GM21528 (cell line): ENCODE measurements at regions not wholly inside any gene's neighbourhood (a gene's known extent, or its start where the extent isn't known, plus 50 kb on each side); places are given as distances from the start of the nearest gene placed in this dataset.
"Not testable (repeated sequence)": the region's sequence is repeated elsewhere in the genome, so short reads cannot be mapped to it uniquely, and the experiment has no call there.

ENCODE experiments used
- ATAC-seq: cut with Tn5 transposase; IDR thresholded peaks from one replicate; pipeline ENCODE4 v1.9.1; 2021; ENCODE audit warnings: mild to moderate bottlenecking, moderate library complexity; ENCODE audit not compliant: unreplicated experiment, low FRiP score

DNA sequence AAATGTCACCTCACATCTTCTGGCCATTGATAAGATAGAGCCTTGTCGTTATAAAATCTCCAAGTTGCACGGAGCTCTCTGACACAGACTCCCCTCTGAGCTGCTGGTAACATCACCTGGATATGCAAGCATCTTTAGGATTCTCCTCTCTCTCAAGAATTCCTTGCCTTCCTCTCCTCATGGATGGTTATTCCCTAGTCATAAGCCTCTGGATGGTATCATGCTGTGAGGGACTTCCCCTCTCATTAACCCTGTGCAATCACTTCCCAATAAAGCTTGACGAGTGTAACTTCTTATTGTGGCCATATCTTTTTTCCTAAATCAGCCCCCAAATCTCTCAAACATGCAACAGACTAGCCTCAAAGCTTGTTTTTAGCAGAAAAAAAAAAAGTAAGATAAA, 1057.0 kb upstream of the SLIT2 start:
- no peak for ATAC-seq

DNA sequence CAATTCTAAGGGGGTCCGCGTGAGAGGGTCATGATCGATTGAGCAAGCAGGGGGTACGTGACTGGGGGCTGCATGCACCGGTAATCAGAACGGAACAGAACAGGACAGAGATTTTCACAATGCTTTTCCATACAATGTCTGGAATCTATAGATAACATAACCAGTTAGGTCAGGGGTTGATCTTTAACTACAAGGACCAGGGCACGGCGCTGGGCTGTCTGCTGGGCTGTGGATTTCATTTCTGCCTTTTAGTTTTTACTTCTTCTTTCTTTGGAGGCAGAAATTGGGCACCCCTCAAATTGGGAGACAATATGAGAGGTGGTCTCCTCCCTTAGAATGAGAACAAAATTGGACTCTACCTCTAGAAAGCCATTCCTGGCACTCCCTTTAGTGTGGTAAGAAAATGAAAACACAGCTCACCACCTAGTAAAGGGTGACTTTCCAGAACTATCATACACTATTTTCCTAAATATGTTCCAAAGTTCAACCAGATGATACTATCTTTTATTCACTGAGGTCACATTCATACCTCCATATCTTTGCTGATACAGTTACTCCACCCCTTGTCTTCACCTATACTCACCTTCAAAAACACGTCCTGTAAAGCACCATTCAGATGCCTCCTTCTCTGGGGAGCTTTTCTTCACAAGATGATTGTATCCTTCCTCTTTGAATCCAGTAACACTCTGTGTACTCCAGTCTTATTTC, 1058.3 kb upstream of the SLIT2 start:
- ATAC-seq, result no peak

DNA sequence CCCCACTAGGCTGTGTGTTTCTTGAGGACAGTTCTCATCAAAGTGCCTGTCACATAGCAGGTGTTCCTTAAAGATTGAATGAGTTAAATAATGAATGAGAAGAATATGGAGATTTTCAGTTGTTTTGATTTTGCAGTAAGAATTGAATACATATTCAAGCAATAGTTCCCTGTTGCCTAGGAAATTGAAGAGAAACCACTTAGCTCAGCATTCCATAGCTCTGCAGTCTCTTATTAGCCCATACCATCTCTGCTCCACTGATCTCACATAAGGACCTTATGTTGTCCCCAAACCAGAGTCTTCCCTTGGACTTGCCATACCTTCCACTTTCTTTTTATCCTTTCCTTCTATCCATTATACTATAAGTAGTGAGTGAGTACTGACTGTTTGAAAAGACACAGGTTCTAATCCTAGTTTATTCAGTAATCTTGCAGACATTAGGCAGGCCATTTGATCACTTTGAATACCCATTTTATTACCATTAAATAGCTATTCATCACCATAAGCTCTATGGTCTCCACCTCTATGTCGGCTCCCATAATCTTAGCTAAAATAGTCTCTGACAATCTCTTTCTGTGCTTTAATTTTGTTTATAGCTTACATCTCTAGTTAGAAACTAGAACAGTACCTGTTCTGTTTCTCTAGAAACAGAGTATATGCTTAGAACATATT, 1059.6 kb upstream of the SLIT2 start:
- ATAC-seq, result no peak

GRCh38 chr4:19187691-19188090, 1064.0 kb upstream of the SLIT2 start:
- no peak for ATAC-seq

- ATAC-seq, result no peak
These were observed 1064.6 kb upstream of the SLIT2 start for GRCh38 chr4:19187096-19187495.

DNA sequence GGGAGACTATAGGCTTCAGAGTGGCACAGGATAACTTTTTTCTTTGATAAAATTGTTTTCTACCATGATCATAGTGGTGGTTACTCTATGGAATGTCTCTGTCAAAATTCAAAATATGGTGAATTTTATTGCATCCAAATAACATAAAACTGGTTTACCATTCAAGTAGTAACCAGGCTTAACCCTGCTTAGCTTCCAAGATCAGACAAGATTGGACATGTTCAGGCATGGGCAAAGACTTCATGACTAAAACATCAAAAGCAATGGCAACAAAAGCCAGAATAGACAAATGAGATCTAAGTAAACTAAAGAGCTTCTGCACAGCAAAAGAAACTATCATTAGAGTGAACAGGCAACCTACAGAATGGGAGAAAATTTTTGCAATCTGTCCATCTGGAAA, 1070.1 kb upstream of the SLIT2 start:
- ATAC-seq, result not testable (repeated sequence)

DNA sequence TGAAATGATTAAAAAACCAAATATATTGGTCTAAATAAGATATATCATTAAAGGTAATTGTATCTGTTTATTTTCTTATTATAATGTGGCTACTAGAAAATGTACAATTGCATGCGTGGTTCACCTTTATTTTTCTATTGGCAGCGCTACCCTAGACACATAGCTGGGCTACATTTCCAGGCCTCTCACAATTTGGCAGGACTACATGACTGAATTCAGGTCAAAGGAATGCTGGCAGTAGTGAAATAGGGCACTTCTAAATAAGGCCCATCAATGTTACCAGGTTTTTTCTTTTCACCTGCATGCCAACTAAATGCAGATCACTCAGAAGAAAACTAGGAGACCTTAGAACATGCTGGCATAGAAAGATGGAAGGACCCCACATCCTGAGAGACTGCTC, 1072.9 kb upstream of the SLIT2 start:
- ATAC-seq, result no peak

DNA sequence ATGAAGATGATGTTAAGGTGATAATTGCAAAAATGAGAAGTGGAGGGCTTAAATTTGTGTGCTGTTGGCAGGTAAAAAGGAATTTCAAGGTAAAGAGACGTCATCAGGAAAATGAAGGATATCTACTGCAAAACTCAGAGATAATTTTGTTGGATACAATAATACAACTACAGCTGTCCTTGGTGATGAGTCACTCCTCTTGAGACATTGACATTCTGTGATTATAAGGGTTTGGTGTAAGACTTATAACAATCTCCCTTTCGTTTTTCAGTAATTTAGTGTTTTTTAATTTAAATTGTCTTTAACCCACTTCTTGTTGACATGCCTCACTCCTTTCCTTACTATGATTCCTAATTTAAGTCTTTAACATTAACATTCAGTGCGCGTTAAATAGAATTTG, 1074.1 kb upstream of the SLIT2 start:
- no peak for ATAC-seq

GRCh38 chr4:19171832-19172231, 1079.9 kb upstream of the SLIT2 start:
- ATAC-seq, result no peak

GRCh38 chr4:19167311-19167710, 1084.4 kb upstream of the SLIT2 start:
- no peak for ATAC-seq

DNA sequence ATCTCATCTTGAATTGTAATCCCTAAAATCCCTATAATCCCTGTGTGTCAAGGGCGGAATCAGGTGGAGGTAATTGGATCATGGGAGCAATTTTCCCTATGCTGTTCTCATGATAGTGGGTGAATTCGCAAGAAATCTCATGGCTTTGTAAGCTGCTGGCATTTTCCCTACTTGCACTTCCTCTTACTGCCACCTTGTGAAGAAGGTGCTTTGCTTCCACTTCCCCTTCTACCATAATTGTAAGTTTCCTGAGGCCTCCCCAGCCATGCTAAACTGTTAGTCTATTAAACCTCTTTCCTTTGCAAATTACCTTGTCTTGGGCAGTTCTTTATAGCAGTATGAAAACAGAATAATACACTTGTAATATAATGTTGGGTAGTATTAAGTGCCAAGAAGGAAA, 1087.4 kb upstream of the SLIT2 start:
- ATAC-seq, result no peak

- ATAC-seq, result no peak
These were observed 1091.8 kb upstream of the SLIT2 start for GRCh38 chr4:19159874-19160273.

GRCh38 chr4:19158107-19158809, 1093.4 kb upstream of the SLIT2 start:
- no peak for ATAC-seq

GRCh38 chr4:19156786-19157185, 1094.9 kb upstream of the SLIT2 start:
- no peak for ATAC-seq

DNA sequence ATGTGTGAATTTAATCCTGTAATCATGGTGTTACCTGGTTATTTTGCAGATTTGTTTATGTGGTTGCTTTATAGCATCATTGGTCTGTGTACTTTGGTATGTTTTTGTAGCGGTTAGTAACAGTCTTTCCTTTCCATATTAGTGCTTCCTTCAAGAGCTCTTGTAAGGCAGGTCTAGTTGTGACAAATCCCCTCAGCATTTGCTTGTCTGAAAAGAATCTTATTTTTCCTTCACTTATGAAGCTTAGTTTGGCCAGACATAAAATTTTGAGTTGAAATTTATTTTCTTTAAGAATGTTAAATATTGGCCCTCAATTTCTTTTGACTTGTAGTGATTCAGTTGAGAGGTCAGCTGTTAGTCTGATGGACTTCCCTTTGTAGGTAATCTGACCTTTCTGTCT, 1096.1 kb upstream of the SLIT2 start:
- no peak for ATAC-seq

DNA sequence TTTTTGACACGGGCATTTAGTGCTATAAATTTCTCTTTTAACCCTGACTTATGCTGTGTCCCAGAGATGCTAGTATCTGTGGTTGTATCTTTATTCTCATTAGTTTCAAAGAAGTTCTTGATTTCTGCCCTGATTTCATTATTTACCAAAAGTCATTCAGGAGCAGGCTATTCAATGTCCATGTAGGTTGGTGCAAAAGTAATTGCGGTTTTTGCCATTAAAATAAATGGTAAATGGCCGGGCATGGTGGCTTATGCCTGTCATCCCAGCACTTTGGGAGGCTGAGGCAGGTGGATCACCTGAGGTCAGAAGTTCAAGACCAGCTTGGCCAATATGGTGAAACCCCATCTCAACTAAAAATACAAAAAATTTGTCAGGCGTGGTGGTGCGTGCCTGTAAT, 1097.4 kb upstream of the SLIT2 start:
- not testable (repeated sequence) for ATAC-seq

- ATAC-seq, result no peak
These were observed 1099.4 kb upstream of the SLIT2 start for GRCh38 chr4:19152264-19152663.

DNA sequence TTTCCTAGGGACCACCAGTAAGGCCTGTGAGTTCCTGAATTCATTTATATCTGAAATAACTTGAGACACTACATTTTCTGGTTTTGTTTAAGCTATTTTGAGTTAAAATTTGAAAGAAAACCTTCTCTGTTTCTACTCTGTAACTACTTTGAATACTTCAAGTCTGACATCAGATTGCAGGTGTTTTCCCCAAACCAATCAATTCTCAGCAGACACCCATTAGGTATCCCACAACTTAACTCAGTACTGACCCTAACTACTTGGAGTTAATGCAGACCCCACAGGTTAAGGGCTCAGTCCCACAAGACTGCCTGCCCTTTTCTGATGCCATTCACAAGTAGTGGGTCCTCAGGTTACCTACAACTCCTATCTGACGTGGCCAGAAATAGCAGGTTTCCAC, 1100.0 kb upstream of the SLIT2 start:
- no peak for ATAC-seq

DNA sequence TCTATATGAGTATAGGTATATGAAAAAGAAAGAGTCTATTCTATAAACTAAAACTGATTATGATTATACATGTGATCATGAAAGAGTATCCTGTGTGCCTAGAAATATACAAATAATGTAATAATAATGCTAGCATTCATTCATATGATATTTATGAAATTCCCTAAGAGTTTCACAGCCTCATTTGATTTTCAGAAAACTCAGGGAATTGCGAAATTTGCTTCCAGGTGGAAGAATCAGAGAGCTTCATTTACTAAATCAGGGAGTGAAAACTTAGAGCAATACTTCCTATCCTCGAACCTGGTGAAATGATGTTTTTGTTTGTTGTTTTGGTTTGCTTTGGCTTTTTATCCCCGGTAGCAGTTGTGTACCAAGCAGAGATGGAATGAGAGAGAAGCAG, 1105.7 kb upstream of the SLIT2 start:
- ATAC-seq, result no peak

DNA sequence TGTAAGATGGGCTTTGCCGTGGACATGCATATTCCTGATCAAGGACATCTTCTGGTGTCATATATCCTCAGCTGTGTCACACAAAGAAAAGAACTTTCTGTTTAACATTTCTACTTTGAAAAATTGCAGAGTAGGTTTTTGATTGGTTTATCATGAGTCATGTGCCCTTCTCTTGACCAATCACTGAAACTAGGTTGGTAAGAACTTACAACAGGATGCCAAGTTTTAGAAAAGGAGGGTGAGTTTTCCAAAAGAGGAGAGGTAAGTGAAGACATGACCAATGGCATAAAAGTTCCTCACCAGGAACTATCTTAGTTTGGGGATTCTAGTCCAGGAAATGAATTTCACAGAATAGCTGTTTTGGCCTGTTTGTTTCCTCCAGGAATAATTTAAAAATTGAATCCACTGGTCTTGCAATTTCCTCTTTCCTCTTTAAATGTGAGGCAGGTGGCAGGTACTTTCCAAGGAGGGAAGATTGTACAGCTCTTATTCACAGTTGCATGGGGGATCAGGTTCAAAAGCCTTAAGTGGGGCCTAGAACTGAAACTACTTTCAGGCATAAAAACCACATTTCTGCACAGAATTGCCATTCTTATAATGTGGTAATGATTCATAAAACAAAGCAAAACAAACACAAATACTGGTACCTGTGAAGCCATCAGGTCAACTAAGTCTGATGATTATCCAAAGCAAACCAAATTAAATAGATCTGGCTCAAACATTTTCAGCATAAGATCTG, 1114.5 kb upstream of the LCORL start:
- ATAC-seq, result no peak

- no peak for ATAC-seq
These were observed 1113.1 kb upstream of the LCORL start for GRCh38 chr4:19134685-19135084.
